PFSK-1 (cell line): ENCODE measurements at regions not wholly inside any gene's neighbourhood (a gene's known extent, or its start where the extent isn't known, plus 50 kb on each side); places are given as distances from the start of the nearest gene placed in this dataset.

Experiments used
- FOXP2 ChIP-seq: optimal IDR thresholded peaks from 2 replicates; pipeline ENCODE3; 2011; ENCODE audit warnings: borderline replicate concordance, control low read depth, inconsistent platforms; ENCODE audit not compliant: insufficient read depth; ENCODE audit errors: extremely low read length, extremely low read depth
- POLR2AphosphoS5 ChIP-seq: IDR thresholded peaks from 2 replicates; pipeline ENCODE4 v1.6.1; 2012; ENCODE audit warnings: low read depth, mild to moderate bottlenecking, control low read depth, low read length, moderate library complexity
- REST ChIP-seq, 2 experiments: IDR thresholded peaks; 2 replicates each; pipeline versions ENCODE4 v1.6.1 to v1.8.0; 2011 to 2012; ENCODE audit warnings: low read depth in 2 of 2, low read length in 2 of 2, control low read depth in 1 of 2, inconsistent platforms in 1 of 2, mild to moderate bottlenecking in 1 of 2, moderate library complexity in 1 of 2; ENCODE audit not compliant: insufficient read depth in 1 of 2
- SIN3A ChIP-seq: IDR thresholded peaks from 2 replicates; pipeline ENCODE4 v1.6.1; 2012; ENCODE audit warnings: mild to moderate bottlenecking, low read length, moderate library complexity, borderline replicate concordance; ENCODE audit not compliant: insufficient read depth
- TAF1 ChIP-seq: IDR thresholded peaks from 2 replicates; pipeline ENCODE4 v1.6.1; 2012; ENCODE audit warnings: low read length, control low read depth, borderline replicate concordance; ENCODE audit not compliant: insufficient read depth

- TF ChIP-seq POLR2AphosphoS5 = no peak
- TF ChIP-seq TAF1 = no peak
- TF ChIP-seq REST (IDR thresholded peaks at IDR 0.05; ENCODE audit: insufficient read depth in 1 of 2, low read depth in 2 of 2, low read length in 2 of 2) = no peak
- no peak for TF ChIP-seq SIN3A
- TF ChIP-seq FOXP2 = no peak
These were observed 313.3 kb upstream of the AKR1E2 start for GRCh38 chr10:4512671-4513240.
